HG02981 (cell line): ENCODE measurements at regions not wholly inside any gene's neighbourhood (a gene's known extent, or its start where the extent isn't known, plus 50 kb on each side); places are given as distances from the start of the nearest gene placed in this dataset.
A peak's percentile ranks its signal among the peaks of the same experiment; 100 is the strongest.
"Not testable (repeated sequence)": the region's sequence is repeated elsewhere in the genome, so short reads cannot be mapped to it uniquely, and the experiment has no call there.

Experiments
- ATAC-seq: cut with Tn5 transposase; IDR thresholded peaks from one replicate; pipeline ENCODE4 v1.9.1; 2021; ENCODE audit warnings: mild to moderate bottlenecking, moderate library complexity; ENCODE audit not compliant: unreplicated experiment

- ATAC-seq = not testable (repeated sequence)
These were observed 203.2 kb downstream of the SNCAIP start for GRCh38 chr5:122515210-122515609.

DNA sequence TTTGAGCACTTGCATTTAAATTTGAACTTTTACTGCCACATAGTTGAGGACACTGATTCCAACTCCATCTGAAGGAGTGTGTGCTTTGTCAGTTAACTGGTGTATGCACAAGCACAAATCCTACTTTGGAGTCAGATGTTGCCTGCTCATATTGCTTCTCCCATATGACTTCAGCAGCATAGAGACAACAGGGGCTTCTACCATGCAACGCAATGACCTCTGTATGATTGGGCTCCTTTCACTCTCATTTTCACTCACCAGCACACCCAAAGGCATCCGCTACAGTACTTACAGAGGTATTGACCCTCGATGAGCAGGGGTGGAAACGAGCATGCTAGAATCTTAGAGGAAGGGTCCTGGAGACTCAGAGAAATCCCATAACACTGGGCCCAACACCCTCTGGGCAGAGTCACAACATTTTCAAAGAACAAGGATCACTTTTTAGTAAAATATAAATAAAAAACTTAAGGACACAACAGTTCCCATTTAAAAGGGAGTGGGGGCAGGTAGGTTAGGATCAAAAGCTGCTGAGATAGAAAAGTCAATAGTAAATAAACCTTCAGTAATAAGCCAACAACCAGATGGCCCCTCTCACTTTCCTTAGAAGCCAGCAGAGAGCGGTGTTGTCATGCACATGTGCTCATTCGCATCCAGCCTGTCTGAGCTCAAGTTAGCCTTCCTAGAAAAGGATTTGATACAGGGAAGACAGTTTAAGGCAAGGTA, 203.8 kb downstream of the SNCAIP start:
- peak; percentile 67 for ATAC-seq

GRCh38 chr5:122516432-122516743, 204.4 kb downstream of the SNCAIP start:
- ATAC-seq = no peak

GRCh38 chr5:122517091-122517490, 205.1 kb downstream of the SNCAIP start:
- no peak for ATAC-seq

- ATAC-seq = no peak
These were observed 211.7 kb downstream of the SNCAIP start for GRCh38 chr5:122523776-122524175.

DNA sequence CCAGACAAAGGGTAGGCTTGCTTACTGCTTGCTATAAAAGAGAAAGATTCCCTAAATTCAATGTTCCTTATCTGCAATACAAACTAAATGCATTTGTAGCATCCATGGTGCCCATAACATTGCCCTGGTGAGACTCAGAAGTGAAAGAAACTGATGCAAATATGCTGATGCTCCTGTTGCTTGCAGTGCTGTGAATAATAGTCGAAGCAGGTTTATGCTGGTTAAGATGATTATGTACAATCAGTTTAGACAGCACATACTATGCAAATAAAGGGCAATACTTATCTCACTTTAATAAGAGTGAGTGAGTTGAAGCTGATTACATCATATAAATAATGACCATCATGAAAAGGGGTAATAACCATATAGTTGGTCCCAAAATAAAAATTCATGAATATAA, 215.5 kb downstream of the SNCAIP start:
- no peak for ATAC-seq

DNA sequence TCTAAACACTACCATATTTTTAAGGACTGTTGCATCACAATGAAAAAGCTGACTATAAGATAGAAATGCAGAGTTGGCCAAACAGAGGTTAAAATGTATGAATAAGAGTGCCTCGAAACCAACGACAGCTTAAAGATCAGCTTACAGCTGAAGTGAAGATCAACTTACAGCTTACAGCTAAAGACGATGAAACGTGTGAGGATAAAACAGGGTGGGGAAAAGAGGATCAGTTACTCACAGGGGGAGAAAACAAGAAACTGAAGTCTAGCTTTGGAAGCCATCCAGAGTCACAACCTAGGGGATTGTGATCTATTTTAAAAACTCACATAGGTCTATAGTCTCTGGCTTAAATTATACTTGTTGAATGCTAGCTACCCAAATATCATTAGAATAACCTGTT, 220.0 kb downstream of the SNCAIP start:
- no peak for ATAC-seq

GRCh38 chr5:122533825-122534224, 221.8 kb downstream of the SNCAIP start:
- ATAC-seq = no peak

DNA sequence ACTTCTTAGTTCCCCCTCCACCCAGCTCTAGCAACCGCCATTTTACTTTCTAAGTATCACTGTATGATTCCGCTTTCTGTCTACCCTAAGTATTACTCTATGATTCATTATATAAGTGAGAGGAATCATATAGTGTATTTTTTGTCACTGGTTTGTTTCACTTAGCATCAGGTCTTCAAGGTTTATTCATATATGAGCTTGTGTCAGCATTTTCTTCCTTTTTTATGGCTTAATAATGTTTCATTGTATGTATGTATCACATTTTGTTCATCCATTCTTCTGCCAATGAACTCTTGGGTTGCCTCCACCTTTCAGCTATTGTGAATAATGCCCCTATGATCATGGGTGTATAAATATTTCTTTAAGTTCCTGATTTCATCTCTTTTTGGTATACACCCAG, 222.8 kb downstream of the SNCAIP start:
- ATAC-seq = no peak

- ATAC-seq = no peak
These were observed 229.4 kb downstream of the SNCAIP start for GRCh38 chr5:122541388-122541787.

- no peak for ATAC-seq
These were observed 228.9 kb upstream of the SNX2 start for GRCh38 chr5:122545986-122546385.

DNA sequence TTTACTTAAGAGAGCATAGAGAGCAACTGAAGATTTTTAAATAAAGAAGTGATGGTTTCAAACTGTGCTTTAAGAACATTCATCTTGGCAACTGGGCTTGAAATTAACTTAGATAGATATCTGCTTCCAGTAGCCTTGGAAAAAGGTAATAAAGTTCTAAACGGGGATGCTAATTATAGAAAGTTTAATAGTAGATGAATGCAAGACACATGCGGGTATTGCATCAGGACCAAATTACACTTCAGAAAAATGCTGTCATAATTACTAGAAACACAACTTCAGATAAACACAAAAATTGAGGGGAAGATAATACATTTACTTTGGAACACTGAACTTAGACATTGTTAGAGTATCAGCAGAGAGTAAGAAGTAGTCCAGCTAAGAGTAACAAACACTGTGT, 227.7 kb upstream of the SNX2 start:
- ATAC-seq = no peak

DNA sequence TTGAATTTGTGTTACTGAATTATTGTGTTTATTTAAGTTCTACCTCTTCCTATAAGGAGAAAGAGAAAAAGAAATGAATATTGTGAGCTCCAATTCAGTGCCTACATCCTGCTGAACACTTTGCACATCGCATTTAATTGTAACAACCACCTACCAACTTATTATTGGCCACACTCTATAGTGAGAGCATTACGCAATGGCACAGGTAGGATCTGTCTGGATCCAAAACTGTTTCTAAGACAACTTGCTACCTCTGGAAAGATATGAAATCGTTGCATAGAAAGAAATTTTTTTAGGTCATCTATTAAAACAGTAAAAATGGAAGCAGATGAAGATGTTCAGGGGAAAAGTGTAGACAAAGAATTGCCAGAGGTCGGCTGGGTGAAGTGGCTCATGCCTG, 227.2 kb upstream of the SNX2 start:
- no peak for ATAC-seq

DNA sequence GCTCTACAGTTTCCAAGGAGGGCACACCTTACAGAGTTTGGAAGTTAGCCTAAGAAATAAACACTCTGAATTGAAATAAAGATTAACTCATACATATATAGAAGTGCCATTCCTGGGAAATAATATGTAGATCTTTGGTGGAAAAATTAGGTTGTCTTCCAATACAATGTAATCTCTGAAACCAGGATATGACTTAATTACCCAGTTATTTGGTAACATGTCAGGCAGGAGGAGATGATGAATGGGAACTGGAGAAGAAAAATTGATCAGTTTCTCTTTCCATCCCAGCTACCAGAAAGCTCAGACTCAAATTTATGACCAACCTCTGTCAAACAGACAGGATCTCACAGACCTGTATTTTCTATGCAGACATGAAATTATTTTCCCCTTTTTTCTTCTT, 215.2 kb upstream of the SNX2 start:
- no peak for ATAC-seq

DNA sequence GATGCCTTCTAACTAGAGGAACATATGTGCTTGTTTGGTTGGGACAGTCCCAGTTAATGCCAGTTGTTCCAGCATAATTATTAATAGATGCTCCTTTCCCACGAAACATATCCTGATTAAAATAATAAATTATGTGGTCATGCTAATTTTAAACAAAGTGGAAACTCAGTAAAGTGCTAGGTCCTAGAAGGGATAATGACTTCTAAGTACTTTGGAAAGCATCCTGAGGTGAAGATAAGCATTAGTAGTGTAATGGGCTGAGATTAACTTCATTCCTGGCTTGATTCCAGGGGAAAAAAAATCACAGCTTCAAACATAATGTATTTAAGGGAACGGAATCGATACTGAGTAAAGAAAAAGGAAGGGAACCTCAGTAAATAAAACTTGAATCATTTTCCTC, 213.7 kb upstream of the SNX2 start:
- no peak for ATAC-seq

DNA sequence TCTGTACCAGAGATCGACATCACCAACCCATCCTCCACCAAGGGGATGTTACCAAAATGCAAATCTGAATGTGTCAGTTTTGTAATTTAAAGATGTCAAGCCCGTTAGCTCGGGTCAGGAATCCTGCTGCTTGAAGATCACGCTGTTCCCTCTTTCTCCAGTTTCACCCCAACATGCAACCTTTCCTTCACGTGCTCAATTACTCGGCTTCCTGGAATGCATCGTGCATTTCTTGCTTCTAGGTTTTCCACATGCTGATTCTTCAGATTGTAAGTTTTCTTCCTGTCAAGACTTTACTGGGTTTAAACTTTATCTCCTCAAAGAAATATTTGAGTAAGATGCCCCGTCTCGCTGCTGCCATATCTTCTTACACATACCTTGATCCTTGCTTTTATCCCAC, 209.5 kb upstream of the SNX2 start:
- no peak for ATAC-seq

- ATAC-seq = no peak
These were observed 198.4 kb upstream of the SNX2 start for GRCh38 chr5:122576256-122577016.

GRCh38 chr5:122581629-122582028, 193.3 kb upstream of the SNX2 start:
- ATAC-seq = no peak

GRCh38 chr5:122584411-122585300, 190.2 kb upstream of the SNX2 start:
- ATAC-seq = no peak

DNA sequence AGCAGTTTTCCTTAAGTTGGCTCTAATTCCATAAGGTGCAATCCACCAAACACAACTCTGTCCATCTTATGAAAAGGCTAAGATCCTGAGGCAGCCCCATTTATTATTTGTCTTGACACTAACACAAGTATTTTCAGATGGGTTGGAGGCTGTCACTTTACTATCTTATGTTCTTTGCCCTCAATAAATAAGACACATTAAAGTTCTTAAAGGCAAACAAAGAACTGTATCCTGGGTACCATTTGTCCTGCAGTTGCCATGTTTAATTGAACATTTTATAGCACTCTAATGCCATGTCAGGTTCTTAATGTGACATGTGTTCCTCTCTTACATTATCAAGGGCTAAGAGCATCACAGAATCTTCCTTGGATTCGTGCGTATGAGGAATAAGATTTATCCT, 189.5 kb upstream of the SNX2 start:
- ATAC-seq = no peak

GRCh38 chr5:122586351-122586750, 188.5 kb upstream of the SNX2 start:
- no peak for ATAC-seq

DNA sequence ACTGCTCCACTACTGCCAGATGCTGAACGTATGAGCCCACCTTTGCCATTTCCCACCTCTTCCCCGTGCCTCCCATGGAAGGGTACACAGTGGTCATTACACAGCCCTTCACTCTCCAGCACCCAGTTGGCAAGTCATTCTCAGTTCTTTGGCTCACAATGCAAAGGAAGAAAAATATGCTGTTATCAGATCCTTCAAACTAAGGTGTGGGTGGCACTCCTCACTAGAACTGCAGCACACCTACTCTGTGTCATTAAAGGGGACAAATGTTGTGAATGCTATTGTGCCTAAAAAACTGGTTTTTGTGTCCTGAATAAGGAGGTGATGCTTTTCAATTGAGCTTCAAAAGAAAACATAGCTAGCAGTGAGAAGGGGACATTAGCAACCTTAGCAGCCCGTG, 183.1 kb upstream of the SNX2 start:
- no peak for ATAC-seq
